ENCODE measurements at regions not wholly inside any gene's neighbourhood (a gene's known extent, or its start where the extent isn't known, plus 50 kb on each side); places are given as distances from the start of the nearest gene placed in this dataset.

DNA sequence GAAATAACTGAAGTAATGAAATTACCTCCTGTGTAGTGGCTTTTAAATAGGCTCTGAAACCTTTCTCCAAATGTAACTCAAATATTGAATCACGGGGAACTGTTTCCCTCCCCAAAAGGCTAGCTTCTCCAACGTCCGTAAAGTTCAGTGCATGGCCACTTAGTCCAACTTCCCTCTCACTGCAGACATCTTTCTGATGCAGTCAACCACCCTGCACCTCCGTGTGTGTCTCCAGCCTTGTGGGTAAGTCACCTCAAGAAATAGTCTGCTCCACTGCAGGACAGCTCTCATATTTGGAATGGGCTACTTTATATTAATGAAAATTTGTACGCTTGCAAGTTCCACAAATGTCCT is 152.5 kb upstream of the CYRIA start:
- H3K4me3 ChIP-seq (ENCODE audit: control insufficient read depth in 2 of 3, extremely low read depth in 1 of 3, insufficient read depth in 2 of 3, low read depth in 1 of 3, low read length in 3 of 3) = no peak overlapping the region
- H3K4me2 ChIP-seq (ENCODE audit: control insufficient read depth, extremely low read depth, insufficient read depth, low read depth, low read length) = no peak overlapping the region
- no peaks in the 10 kb centered on the region for H3K4me1 ChIP-seq (ENCODE audit: control insufficient read depth, extremely low read depth, insufficient read depth, low read length)
- H4K20me1 ChIP-seq (ENCODE audit: control insufficient read depth, extremely low read depth, insufficient read depth, low read length) = no peaks in the 10 kb centered on the region
- H2AFZ ChIP-seq (ENCODE audit: control insufficient read depth, low read length) = no peak overlapping the region
- H3K79me2 ChIP-seq (ENCODE audit: control insufficient read depth, insufficient read depth, low read length) = no peaks in the 10 kb centered on the region
- dilution Hi-C loops (cut with MboI; ENCODE audit: extremely low pct_ligation_motif_present, low sequenced_read_pairs) = no loop called here
- H3K9me1 ChIP-seq (ENCODE audit: control insufficient read depth, extremely low read depth, insufficient read depth, low read length) = no peaks in the 10 kb centered on the region
- H3K27me3 ChIP-seq (ENCODE audit: control insufficient read depth, extremely low read depth, insufficient read depth, low read length) = no peaks in the 10 kb centered on the region
- DNase-seq (ENCODE audit: low read depth, low spot score) (no peak), FAIRE-seq (no peak)
- H3K36me3 ChIP-seq (ENCODE audit: control insufficient read depth in 2 of 2, extremely low read depth in 1 of 2, insufficient read depth in 2 of 2, low read length in 2 of 2) = no peaks in the 10 kb centered on the region
- no peak overlapping the region for H3K27ac ChIP-seq (ENCODE audit: control insufficient read depth, insufficient read depth, low read length)
- TF ChIP-seq, protein P1, sequence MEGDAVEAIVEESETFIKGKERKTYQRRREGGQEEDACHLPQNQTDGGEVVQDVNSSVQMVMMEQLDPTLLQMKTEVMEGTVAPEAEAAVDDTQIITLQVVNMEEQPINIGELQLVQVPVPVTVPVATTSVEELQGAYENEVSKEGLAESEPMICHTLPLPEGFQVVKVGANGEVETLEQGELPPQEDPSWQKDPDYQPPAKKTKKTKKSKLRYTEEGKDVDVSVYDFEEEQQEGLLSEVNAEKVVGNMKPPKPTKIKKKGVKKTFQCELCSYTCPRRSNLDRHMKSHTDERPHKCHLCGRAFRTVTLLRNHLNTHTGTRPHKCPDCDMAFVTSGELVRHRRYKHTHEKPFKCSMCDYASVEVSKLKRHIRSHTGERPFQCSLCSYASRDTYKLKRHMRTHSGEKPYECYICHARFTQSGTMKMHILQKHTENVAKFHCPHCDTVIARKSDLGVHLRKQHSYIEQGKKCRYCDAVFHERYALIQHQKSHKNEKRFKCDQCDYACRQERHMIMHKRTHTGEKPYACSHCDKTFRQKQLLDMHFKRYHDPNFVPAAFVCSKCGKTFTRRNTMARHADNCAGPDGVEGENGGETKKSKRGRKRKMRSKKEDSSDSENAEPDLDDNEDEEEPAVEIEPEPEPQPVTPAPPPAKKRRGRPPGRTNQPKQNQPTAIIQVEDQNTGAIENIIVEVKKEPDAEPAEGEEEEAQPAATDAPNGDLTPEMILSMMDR (optimal IDR thresholded peaks at IDR 0.05 in 1 of 3, IDR thresholded peaks at IDR 0.05 in 1 of 3, conservative IDR thresholded peaks at IDR 0.05 in 1 of 3; ENCODE audit: extremely low read depth in 1 of 3, insufficient read depth in 2 of 3, low read length in 3 of 3) = no peak
- TF ChIP-seq EZH2 (IDR thresholded peaks at IDR 0.05; ENCODE audit: low read length) = no peak
- H3K9ac ChIP-seq (ENCODE audit: control insufficient read depth, extremely low read depth, insufficient read depth, low read length) = no peak overlapping the region
- H3K9me3 ChIP-seq (ENCODE audit: control insufficient read depth, low read depth, low read length) = no peaks in the 10 kb centered on the region

DNA sequence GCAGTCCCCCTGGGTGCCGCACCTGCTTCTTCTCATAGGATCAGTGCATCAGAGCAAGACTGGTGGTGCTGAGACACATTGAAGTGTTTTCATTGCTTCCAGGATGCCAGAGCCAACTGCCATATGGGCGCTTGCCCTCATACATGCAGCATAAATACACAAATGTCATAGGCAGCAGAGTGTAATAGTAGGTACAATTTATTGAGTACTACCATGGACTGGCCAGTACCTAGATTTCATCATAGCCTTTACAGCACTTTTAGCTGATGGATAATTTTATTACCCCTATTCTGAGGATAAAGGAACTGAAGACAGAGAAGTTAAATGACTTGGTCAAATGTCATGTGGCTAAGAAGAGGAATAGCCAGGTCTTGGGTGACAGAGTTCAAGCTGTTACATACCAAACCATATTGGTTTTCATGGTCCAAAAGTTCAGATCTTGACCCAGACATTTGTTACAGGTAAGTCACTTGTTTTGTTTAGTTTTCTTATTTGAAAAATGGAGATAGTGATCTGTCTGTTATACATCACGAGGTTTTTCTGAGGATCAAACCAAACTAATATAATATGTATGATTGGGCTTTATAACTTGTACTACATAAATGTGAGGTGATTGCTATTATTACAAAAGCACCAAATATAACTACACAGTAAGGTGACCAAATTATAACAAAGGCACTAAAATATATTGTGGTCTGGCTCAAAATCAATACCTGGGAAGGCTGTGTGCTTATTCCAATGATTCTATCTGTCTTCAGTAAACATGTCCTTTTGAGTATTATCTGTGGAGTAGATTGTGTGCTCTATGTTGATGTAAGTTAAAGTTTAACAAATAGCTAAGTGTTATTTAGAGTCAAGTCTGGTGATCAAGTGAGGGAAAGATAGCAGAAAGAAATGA is 151.9 kb upstream of the CYRIA start:
- no peak for TF ChIP-seq EZH2 (IDR thresholded peaks at IDR 0.05; ENCODE audit: low read length)
- no peak overlapping the region for H3K9ac ChIP-seq (ENCODE audit: control insufficient read depth, extremely low read depth, insufficient read depth, low read length)
- dilution Hi-C loops (cut with MboI; ENCODE audit: extremely low pct_ligation_motif_present, low sequenced_read_pairs) = no loop called here
- H3K79me2 ChIP-seq (ENCODE audit: control insufficient read depth, insufficient read depth, low read length) = no peaks in the 10 kb centered on the region
- H3K9me1 ChIP-seq (ENCODE audit: control insufficient read depth, extremely low read depth, insufficient read depth, low read length) = no peaks in the 10 kb centered on the region
- no peak overlapping the region for H2AFZ ChIP-seq (ENCODE audit: control insufficient read depth, low read length)
- DNase-seq (ENCODE audit: low read depth, low spot score) = no peak
- H3K9me3 ChIP-seq (ENCODE audit: control insufficient read depth, low read depth, low read length) = no peaks in the 10 kb centered on the region
- no peak for FAIRE-seq
- H3K4me3 ChIP-seq (ENCODE audit: control insufficient read depth in 2 of 3, extremely low read depth in 1 of 3, insufficient read depth in 2 of 3, low read depth in 1 of 3, low read length in 3 of 3) = no peak overlapping the region
- H4K20me1 ChIP-seq (ENCODE audit: control insufficient read depth, extremely low read depth, insufficient read depth, low read length) = no peaks in the 10 kb centered on the region
- no peaks in the 10 kb centered on the region for H3K4me1 ChIP-seq (ENCODE audit: control insufficient read depth, extremely low read depth, insufficient read depth, low read length)
- no peak overlapping the region for H3K4me2 ChIP-seq (ENCODE audit: control insufficient read depth, extremely low read depth, insufficient read depth, low read depth, low read length)
- no peaks in the 10 kb centered on the region for H3K27me3 ChIP-seq (ENCODE audit: control insufficient read depth, extremely low read depth, insufficient read depth, low read length)
- H3K36me3 ChIP-seq (ENCODE audit: control insufficient read depth in 2 of 2, extremely low read depth in 1 of 2, insufficient read depth in 2 of 2, low read length in 2 of 2) = no peaks in the 10 kb centered on the region
- H3K27ac ChIP-seq (ENCODE audit: control insufficient read depth, insufficient read depth, low read length) = no peak overlapping the region
